ENCODE measurements at regions not wholly inside any gene's neighbourhood (a gene's known extent, or its start where the extent isn't known, plus 50 kb on each side); places are given as distances from the start of the nearest gene placed in this dataset.

DNA sequence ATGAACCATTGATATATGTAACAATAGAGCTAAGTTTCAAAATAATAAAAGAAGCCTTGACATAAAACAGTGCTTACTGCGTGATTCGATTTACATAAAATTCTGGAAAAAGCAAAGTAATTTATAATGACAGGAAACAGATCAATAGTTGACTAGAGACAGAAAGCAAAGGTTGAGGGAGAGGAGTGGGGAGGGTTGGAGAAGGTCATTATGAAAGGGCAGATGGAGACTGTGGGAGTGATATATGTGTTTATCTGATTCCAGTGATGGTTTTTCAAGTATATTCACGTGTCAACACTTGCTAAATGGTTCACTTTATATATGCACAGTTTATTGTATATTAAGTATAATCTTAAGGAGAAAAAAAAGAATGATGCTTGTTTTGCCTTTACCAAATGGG lies 1885.7 kb upstream of the NUDT12 start:
- no peak for DNase-seq

- no peak for DNase-seq
Observed at GRCh38 chr5:105430516-105430915, 1867.9 kb upstream of the NUDT12 start.

DNA sequence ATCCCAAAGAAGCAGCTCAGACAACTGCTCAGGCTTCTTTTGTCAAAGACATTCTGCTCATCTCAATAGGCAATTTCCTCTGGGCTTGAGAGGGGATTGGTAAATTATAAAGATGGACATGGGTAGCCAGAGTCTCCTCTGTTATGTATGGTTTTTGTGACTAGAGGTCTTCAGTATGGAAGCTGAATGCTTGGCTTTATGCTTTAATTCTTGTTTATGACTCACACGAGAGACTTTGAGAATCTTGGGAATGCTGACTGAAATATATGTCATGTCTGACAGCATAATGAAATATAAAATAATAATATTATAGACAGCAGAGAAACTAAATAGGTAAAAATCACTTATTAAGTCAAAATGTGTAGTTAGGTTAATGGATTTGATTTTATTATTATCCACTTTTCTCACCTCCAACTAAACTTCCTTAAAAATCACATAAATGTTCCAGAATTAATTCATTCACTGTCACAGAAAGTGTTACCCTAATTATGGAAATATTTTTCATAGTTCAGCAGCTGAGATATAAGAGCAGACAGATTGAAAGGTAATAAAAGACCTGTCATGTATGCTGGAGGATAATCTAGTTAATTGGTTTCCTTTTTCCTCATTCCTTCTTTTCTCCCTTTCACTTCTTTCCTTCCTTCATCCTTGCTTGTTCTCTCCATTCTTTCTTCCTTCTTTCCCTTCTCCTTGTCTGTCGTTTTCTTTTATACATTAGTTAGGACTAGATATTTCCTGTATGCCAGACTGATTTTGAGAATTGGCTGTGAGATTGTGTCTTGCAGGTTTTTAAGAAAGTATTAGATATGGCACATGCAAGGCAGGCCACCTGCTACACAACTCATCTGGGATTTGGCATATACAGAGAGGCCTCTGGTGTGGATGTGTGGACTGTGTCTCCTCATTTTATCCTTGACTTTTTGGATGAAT lies 1866.1 kb upstream of the NUDT12 start:
- no peak for DNase-seq

DNA sequence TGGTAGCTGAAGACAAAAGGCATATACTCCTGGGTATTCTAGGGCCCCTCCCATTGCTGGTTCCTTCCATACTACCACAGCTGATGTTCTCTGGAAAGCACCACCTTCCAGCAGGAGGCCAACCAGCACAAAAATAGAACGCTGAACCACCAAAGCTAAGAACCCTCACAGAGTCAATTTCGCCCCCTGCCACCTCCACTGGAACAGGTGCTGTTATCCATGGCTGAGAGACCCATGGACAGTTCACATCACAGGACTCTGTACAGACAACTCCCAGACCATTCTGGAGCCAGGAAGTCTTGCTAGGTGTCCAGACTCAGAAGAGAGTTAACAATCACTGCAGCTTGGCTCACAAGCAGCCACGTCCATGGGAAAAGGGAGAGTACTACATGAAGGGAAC lies 1851.5 kb upstream of the NUDT12 start:
- no peak for DNase-seq

- no peak for DNase-seq
Observed at GRCh38 chr5:105413406-105413990, 1850.9 kb upstream of the NUDT12 start.

DNA sequence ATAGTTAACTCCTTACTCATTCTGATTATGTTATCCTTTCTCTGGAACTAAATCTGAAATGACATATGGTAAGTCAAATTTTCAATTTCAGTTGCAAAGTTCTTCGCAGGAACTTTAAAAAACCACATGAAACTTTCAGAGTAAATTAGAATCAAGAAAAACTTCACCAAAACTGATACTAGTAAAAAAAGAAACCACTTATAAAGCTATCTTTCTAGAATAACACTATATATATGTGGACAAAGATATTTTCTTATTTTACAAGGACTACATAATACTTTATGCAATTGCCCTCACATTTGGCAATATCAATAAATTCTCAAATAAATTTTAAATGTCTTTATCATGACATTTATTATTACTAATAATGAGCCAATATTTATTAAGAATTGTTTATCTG lies 1847.1 kb upstream of the NUDT12 start:
- DNase-seq: no peak

GRCh38 chr5:105407200-105407599 lies 1844.6 kb upstream of the NUDT12 start:
- DNase-seq: no peak

DNA sequence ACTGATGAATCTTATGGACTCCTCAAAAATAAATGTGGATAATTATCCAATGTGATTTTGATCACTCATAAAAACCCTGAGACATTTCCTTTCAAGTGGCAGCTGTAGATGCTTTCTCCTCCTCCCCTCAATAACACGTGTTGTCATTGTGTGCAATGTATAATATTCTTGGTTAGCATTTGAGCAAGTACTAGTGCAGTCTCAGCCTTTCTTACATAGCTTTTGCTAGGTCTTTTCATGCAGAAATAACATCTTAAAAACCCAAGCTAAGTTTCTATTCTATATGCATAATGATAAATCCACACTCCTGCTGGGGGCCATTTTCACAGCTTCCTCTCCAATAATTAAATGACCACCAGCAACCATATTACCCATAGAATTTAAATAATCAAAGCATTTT lies 1835.2 kb upstream of the NUDT12 start:
- no peak for DNase-seq

GRCh38 chr5:105392710-105393149 lies 1830.1 kb upstream of the NUDT12 start:
- no peak for DNase-seq

DNA sequence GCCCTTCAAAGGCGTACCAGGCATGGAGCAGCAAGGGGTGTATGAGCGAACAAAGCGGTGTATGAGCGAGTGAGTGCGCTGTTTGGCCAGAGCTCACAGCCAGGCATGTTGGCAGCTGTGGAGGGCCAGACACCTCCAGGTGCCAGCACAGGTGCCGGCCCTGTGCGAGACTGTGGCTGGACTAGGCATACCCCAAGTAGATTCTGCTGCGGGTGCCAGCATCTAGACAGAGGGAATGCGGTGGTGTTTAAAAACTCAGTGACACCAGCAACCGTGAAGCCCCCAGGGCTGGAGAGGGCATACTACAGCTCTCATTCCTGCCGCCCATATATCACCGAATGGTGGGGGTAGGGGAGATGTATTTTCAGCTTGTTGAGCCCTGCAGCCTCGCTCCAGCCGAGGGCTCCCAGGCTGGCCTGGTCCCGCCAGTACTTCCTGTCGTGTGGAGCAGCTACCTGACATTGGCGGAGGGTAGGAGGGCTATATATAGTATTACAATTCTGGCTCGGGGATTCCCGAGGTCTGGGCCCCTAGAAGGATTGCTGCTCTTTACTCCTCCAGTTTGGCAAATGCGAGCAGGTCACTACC lies 1829.6 kb upstream of the NUDT12 start:
- DNase-seq: no peak

- no peak for DNase-seq
Observed at GRCh38 chr5:105380126-105380525, 1817.5 kb upstream of the NUDT12 start.

DNA sequence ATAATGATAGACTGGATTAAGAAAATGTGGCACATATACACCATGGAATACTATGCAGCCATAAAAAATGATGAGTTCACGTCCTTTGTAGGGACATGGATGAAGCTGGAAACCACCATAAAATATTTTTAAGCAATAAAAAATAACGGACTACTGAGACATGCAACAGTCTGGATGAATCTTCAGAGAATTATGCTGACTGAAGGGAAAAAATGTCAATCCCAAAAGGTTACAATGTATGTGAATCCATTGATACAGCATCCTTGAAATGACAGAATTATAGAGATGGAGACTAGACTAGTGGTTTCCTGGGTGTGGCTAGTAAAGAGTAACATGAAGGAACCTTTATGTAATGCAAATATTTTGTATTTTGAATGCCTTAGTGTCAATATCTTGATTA lies 1808.6 kb upstream of the NUDT12 start:
- DNase-seq: no peak

DNA sequence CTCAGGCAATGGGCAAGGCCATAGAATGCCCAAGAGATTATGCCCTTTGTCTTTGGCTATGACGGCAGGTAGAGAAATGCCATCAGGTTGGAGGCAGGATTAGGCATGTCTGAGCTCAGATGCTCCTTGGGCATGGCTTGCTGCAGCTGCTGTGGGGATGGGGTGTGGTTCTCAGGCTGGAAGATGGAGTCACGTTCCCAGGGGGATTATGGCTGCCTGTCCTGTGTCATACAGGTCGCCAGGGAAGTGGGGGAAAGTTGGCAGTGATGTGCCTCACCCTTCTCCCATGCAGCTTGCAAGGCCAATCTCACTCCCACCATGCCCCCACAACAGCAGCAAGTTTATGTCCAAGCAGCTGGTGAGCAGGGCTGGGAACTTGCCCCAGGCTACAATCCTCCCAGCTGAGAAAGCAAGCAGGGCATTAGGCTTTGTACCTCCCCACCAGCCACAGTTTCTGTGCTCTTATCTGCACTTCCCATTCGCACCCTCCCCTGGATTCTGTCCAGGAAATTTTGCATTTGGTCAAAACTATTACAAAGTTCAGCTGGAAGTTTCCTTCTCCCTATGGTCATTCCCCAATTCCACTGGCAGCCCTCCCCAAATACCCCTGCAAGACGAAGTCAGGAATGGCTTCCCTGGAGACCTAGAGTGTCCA lies 1788.0 kb upstream of the NUDT12 start:
- no peak for DNase-seq

DNA sequence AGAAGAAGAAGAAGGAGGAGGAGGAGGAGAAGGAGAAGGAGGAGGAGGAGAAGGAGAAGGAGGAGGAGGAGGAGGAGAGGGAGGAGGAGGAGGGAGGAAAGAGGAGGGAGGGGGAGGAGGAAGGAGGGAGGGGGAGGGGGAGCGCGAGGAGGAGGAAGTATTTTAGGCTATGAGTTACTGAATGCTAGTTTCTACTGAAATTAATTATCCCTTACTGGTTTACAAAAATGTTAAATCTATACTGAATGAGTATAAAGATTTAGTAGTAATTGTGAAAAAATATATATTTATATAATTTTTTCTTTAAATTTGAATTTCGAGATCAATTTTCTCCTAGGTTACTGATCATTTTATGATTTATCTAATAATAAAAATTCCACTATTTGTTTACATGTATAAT lies 1769.0 kb upstream of the NUDT12 start:
- DNase-seq: no peak

DNA sequence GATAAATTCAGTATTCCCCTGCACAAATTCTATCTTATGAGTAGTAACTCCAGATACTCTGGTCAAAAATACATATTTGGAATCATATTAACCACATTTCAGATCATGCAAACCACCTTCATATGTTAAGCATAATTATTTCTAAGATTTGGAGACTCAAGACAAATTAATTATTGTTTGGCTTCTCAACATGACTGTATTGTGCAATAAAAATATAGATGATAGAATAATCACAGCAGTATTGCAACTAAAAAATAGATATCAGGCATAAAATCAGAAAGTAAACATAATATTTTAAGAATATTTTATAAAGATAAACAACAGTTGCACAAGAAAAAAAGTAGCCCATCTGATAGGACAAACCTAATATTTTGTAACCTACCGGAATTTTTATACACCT lies 1767.6 kb upstream of the NUDT12 start:
- no peak for DNase-seq

GRCh38 chr5:105304859-105305258 lies 1742.3 kb upstream of the NUDT12 start:
- no peak for DNase-seq

- no peak for DNase-seq
Observed at GRCh38 chr5:105288946-105289345, 1726.4 kb upstream of the NUDT12 start.

GRCh38 chr5:105283134-105283533 lies 1720.5 kb upstream of the NUDT12 start:
- no peak for DNase-seq

- no peak for DNase-seq
Observed at GRCh38 chr5:105274079-105274478, 1711.5 kb upstream of the NUDT12 start.

- DNase-seq: no peak
Observed at GRCh38 chr5:105263515-105263914, 1700.9 kb upstream of the NUDT12 start.

GRCh38 chr5:105259581-105260217 lies 1697.1 kb upstream of the NUDT12 start:
- DNase-seq: no peak

DNA sequence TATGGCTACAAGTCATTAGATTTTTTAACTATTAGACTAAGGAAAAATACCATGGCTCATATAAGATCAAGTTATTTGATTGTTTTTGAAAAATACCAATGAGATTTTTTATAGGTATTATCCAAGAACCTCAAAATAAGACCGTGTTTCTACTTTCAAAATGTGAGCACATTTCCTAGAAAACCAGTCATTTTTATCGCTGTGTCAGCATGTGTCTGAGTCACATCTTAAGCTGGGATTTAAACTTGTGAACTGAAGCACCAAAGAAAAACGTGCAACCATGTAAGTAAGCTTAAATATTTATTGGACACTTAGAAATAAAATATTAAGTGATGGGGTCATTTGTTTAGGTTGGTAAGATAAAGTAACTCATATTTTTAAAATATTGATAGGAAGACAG lies 1676.0 kb upstream of the NUDT12 start:
- DNase-seq: no peak

DNA sequence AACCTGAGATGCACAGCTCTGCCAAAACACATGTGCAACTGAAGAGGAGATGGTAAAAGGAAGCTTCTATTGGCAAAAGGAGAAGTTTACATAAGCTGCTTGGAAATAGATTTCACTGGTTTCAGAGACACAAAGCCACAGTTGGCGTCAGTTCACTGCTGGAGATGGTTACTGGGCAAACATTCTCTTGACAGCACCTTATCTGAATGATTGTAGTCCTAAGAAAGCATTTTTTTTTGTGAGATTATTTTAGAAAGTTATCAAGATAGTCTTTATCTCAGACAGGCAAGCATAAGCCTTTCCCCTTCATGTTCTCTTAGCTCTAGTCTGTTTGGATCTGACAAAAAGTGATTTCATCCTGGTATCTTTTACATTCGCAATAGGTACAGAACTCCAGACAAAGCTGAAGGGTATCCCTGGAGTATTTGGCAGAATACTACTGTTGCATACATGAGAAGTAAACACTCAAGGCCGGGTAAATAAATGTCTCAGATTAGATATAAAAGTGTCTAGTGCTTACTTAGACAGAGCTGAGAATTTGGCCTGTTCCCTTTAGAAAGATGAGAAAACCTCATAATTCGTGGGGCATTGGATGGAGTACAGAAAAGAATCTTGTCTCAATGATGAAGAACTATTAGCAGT lies 1668.0 kb upstream of the NUDT12 start:
- DNase-seq: no peak

Measured in activated CD8-positive, alpha-beta memory T cell treated with anti-CD3 and anti-CD28 coated beads, Interleukin-2, amount 50 U/mL, for 48 hours (primary cell).